GM18867 (cell line): ENCODE measurements at regions not wholly inside any gene's neighbourhood (a gene's known extent, or its start where the extent isn't known, plus 50 kb on each side); places are given as distances from the start of the nearest gene placed in this dataset.
"Not testable (repeated sequence)": the region's sequence is repeated elsewhere in the genome, so short reads cannot be mapped to it uniquely, and the experiment has no call there.

Experiments used
- ATAC-seq: cut with Tn5 transposase; IDR thresholded peaks from one replicate; pipeline ENCODE4 v1.9.1; 2021; ENCODE audit warnings: mild to moderate bottlenecking, moderate library complexity; ENCODE audit not compliant: unreplicated experiment

GRCh38 chr1:184181044-184181443 lies 129.5 kb downstream of the TSEN15 start:
- ATAC-seq = no peak

GRCh38 chr1:184183919-184184318 lies 132.4 kb downstream of the TSEN15 start:
- no peak for ATAC-seq

- not testable (repeated sequence) for ATAC-seq
Measured at GRCh38 chr1:184184614-184185013, 133.1 kb downstream of the TSEN15 start.

- ATAC-seq = no peak
Measured at GRCh38 chr1:184185347-184185746, 133.8 kb downstream of the TSEN15 start.

GRCh38 chr1:184186167-184186566 lies 134.6 kb downstream of the TSEN15 start:
- no peak for ATAC-seq

DNA sequence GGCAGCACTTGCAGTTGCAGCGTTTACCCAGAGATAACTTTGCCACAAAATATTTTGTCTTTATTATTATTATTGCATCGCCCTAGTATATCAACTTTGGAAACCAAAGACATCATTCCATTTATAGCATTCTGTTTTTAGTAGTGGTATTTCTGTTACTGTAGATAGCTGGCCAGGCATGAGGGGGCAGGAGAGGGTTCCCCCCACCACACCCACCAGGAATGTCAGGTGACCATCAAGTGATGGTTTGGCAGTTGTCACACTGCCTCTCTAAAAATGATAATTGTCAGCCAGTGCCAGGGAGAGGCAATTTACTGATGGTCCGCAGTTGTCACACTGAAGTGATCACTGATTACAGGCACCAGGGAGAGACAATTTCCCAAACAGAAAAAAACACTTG lies 135.6 kb downstream of the TSEN15 start:
- no peak for ATAC-seq

GRCh38 chr1:184188037-184188436 lies 136.5 kb downstream of the TSEN15 start:
- no peak for ATAC-seq

- ATAC-seq = no peak
Measured at GRCh38 chr1:184189361-184189760, 137.8 kb downstream of the TSEN15 start.

DNA sequence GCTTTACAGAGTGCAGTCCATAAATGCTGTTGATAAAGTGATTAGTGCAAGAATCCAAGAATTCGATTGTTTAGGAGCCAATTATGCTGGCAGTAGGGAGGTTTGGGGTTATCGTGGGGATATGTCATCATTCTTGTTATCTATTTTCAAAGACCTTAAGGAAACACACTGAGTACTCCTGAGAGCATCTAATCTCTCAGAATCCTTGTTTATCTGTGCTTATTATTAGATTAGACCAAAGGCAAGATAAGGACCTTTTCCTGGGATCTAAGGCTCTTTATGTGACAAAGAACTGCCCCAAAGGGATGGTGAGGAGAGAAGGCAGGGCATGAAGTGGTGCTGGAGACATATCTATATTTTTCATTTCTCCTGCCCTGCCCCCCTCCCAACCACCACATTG lies 139.1 kb downstream of the TSEN15 start:
- no peak for ATAC-seq

GRCh38 chr1:184191181-184191621 lies 139.7 kb downstream of the TSEN15 start:
- no peak for ATAC-seq

DNA sequence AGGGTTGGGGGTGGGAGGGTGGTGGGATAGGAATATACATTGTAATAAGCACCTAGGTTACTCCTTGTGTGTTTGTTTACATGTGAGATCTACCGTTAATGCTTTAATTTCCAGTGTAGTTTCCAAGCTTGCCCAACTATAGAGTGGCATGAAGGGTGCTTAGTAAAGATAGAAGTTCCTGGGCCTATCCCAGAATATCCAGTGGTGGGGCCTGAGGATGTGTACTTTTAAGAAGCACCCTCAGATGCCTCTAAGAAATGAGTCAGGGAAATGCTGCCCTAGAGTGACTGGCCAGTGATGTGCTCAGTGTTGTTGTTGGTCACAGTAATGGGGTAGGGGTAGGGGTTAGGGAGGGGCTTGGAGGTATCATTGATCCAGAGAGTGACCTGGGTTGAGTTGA lies 141.3 kb downstream of the TSEN15 start:
- ATAC-seq = no peak

- no peak for ATAC-seq
Measured at GRCh38 chr1:184193451-184193850, 141.9 kb downstream of the TSEN15 start.

DNA sequence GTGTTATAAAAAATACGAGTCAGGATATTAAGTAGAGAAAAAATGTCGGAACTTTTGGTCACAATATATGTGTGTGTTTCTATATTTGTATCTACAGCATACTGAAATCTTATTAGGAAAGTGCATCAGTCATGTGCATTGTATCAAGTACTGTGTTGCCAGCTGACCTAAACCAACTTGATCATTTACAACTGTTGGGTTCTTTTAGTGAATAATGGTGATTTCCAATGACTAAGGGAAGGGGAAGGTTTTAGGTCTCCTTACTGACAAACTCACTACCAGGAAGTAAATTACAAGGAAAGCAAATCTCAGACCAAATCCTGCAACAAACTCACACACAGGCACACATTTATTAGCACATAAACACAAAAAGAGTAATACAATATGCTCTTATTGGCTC lies 142.7 kb downstream of the TSEN15 start:
- no peak for ATAC-seq

DNA sequence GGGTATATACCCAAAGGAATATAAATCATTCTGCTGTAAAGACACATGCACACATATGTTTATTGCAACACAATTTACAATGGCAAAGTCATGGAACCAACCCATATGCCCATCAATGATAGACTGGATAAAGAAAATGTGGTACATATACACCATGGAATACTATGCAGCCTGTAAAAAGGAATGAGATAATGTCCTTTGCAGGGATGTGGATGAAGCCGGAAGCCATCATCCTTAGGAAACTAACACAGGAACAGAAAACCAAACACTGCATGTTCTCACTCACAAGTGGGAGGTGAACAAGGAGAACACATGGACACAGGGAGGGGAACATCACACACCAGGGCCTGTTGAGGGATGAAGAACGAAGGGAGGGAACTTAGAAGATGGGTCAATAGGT lies 144.2 kb downstream of the TSEN15 start:
- not testable (repeated sequence) for ATAC-seq

DNA sequence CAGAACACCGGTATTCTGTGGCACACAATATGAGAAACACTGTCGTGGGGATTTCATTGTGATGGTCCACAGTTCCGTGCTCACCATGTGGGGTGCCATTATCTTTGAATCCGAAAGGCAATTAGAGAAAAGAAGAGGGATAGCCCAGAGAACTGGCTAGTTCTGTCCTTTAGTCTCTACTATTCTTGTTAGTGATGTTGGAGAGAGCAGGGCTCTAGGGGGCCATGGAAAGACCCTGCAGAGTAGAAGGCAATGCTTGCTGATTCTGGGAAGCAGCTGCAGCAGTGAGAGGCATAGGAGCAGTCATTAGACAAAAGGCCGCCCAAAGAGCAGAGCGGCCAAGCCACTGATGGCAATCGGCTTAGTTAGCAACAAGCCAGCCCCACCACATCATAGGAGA lies 146.3 kb downstream of the TSEN15 start:
- ATAC-seq = no peak

GRCh38 chr1:184199036-184199435 lies 147.5 kb downstream of the TSEN15 start:
- ATAC-seq = no peak

DNA sequence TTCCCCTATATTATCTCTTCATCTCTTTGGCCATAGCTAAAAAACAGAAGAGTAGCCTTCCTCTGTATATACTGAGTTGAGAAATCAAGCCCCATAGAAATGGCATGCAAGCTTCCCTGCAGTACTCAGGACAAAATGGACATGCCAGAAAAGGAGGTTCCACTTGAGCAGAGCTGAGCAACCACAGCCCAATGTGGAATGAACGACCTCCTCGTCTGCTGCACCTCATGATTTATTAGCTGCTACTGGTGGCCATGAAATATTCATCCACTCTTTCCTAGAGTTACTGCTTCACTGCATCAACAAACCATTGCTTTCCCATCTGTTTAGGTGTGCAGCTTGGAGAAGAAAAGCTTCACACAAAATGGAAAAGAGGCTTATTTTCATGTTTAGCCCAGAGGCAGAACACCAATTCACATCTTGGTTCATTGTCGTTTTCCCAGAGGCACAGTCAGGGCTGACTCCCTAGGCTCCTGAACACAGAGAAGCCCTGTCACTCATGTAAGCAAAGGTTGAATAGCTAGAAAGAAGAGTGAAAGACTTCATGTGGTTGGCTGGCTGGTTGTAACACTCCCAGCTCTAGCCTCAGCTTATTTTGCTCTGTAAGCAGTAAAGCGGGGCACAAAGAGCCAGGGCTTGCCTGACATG lies 148.0 kb downstream of the TSEN15 start:
- no peak for ATAC-seq

GRCh38 chr1:184208622-184209021 lies 157.1 kb downstream of the TSEN15 start:
- no peak for ATAC-seq

DNA sequence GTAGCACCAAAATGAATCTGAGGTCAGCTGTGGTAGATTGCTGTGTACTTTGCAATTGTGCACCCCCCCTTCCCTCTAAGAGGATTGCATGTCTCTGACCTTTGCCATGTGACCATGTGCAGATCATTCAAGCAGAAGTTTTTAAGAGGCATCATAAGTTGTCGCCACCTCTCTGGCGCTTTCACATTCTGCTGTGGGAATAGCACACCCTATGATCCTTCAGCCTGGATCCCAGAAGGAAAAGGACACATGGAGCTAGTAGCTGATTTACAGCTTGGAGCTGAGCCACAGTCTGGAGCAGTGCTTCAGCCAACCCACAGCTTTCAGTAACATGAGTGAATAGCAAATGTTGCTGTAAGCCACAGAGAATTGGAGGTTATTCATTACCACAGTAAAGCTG lies 158.5 kb downstream of the TSEN15 start:
- ATAC-seq = no peak

- ATAC-seq = peak; percentile 52
Measured at GRCh38 chr1:184210862-184211261, 159.3 kb downstream of the TSEN15 start.

GRCh38 chr1:184212649-184213314 lies 161.3 kb downstream of the TSEN15 start:
- no peak for ATAC-seq

DNA sequence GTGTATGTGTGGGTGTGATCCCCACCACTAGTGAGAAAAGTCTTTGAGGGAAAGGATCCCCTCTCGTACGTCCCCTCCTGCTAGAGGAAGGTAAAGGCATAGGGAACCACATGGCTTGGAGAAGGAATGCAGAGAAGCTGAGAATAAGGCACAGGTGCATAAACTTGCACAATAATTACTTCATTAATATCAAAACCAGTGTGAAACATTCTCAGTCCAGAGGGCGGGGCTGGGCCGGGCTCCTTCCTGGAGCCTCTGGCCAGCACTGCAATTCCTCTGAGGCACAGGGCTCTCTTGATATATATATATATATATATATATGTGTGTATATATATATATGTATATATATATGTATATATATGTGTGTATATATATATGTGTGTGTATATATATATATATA lies 162.6 kb downstream of the TSEN15 start:
- ATAC-seq = no peak
